T-helper 2 cell treated with Interferon-gamma antibody and Interleukin-4, amounts not matched to agents 100 ng/mL and 5 ng/mL, for 36 hours (primary cell): ENCODE measurements at regions not wholly inside any gene's neighbourhood (a gene's known extent, or its start where the extent isn't known, plus 50 kb on each side); places are given as distances from the start of the nearest gene placed in this dataset.
"Not testable (repeated sequence)": the region's sequence is repeated elsewhere in the genome, so short reads cannot be mapped to it uniquely, and the experiment has no call there.

Experiments
- intact Hi-C: fragments of 100-400 bp; cut with micrococcal nuclease; formaldehyde crosslinking; loops from one replicate; pipeline ENCODE4 v1.15.1; 2023

DNA sequence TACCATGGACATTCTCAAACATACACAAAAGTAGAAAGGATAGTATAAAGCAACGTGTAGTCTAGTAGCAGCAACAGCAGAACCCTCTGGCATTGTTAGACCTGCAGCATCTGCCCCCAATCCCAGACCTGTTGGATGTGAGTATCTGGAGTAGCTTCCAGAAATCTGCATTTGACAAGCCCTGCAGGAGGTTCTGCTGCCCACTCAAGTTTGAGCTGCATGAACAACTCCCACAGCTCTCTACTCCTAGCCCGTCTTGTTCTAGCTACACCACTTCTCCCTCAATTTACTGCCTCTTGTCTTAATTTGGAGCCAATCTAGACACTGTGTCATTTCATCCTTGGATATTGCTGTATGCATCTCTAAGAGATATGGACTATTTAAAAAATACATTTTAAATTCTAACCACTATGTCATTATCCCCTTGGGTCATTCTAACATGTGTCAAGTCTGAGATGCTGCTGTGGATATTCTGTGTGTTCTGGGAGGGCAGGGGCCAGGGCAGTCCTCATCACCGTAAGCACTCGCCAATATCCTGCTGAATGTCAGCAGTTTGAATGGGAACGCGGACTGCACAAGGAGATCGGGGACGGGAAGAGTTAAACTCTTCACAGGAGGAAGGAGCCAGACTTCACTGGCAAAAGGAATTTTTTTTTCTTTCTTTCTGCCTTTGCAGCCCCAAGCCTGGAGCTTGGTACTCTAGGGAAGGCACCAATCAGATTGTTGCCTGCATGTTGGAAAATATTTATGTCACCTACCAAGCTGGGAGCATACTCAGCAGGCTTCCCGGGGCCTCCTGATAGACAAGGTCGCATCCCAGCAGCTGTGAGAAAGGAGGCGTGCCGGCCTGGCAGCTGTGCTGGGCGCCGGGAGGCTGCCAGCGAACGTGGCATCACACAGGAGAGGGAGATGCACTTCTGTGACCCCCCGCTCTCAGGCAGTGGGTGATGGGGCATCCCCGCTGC, 429.0 kb downstream of the MIAT start:
- intact Hi-C loops, result no loop called here

DNA sequence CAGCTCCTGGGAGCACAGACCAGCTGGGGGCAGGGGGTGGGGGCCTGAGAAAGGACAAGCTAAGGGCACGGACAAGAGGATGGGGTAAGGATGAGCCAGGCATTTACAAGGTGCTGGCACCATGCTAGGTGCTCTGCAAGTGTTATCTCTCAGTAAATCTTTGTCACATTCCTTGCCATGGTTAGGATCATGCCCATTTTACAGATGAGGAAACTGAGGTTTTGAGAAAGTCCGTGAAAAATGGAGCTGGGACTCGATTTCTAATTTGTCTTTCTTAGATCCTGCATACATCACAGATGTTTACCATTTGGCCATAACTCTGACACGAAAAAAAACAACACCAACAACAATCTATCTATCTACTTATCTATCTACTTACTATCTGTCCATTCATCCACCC, 429.7 kb downstream of the MIAT start:
- intact Hi-C loops, result no loop called here

DNA sequence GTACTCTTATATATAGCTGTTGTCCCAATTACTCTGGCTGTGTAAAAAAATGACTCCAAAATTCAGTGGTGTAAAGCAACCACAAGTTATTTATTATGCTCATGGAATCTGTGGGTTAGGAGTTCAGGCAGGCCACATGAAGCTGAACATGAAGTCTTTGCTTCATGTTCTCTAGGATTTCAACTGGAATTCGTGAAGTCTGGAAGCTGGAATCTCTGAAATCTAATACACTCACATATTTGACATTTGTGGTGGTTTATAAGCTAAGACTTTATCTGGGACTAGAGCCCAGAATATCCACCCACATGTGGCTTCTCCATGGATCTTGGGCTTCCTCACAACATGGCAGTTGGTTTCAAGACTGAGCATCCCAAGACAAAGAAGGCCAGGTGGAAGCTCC, 430.6 kb downstream of the MIAT start:
- intact Hi-C loops, result no loop called here

DNA sequence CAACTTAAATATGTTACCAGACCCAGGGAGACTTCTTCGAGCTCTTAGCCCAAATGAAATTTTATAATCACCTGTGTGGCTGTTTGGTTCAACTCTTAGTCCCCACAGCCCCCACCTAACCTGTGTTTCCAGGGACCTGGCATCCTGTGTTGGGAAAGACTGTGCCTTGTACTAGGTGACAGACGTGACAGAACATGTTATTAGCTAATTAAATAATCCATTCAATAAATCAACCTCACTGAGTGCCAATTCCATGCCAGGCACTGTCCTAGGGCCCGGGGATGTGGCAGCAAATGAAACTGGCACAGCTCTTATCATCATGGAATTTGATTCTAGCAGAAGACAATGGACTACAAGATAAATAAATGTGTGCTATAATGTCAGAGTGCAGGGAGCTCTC, 431.9 kb downstream of the MIAT start:
- intact Hi-C loops, result no loop called here

DNA sequence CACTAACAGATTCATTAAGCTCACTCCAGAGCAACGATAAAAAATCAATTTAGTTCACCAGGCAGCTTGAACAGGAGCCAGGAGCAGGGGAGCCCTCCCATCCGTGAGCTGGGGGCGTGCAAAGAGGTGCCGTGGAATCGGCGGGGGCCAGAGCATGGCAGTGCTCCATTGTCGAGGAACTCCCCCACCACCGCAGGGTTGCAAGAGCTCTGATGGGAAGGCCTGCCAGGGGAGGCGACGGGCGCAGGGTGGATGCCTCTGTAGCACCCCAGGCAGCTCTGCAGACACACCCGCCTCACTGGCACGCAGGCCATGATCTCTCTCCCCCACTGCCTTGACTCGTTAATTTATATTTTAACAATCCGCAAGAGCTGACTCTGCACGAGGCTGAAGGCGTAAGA, 433.2 kb downstream of the MIAT start:
- intact Hi-C loops, result no loop called here

DNA sequence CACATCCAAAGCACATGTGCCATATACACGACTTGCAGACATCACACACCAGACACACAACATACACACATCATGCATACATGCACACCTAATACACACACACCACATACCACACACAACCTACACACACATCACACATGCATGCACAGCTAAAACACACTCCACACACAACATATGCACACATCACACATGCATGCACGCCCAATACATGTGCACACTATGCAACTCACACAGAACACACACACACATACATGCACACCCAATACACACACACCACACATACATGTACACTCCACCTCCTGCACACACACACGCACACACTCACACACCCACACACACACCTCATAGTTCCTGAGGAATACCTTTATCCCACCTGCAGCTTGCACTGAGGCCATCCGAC, 436.0 kb downstream of the MIAT start:
- intact Hi-C loops, result no loop called here

DNA sequence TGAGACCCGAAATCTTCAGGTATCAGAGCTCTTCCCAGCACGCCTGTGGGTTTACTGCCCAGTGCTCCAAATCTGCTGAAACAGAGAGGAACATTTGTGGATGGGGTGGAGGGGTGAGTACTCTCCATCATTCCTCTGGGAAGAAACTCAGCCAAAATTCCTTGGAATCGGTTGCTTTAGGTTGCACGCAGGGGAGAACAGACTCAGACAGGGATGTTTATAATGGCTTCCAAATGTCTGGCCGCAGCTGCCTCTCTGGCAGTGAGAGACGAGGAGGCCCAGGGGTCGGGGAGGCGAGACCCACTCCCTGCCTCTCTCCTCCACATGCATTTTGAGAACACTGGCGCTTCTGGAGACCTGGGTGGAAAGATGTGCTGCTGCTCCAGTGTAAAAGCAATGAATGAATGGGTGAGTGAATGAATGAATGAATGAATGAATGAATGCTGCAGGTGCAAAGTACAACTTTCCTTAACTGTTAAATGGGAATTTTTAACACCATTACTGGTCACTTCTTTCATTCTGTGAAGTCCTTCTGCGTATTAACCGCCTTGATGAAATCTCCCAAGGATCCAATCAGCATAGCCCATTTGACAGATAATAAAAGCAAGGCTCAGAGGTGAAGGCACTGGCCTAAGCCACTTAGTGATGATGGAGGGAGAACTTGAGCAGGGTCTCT, 437.4 kb downstream of the MIAT start:
- intact Hi-C loops, result no loop called here

DNA sequence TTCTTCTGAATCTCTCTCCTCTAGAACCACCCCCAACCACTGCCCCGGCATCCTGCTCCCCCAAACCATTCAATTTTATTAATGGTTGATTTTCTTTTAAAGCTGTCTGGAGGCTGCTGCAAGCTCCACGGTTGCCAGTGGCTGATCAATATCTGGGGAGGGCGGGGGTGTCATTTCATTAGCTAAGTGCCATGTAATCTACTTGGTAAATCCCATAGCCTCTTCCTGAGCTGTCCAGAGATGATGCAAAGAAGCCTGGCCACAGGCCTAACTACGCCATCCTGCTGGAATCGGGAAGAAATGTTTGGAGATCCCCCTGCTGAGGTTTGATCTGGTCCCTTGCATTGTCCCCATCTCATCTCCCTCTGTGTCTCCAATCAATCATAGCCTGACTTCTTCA, 440.1 kb downstream of the MIAT start:
- intact Hi-C loops, result no loop called here

DNA sequence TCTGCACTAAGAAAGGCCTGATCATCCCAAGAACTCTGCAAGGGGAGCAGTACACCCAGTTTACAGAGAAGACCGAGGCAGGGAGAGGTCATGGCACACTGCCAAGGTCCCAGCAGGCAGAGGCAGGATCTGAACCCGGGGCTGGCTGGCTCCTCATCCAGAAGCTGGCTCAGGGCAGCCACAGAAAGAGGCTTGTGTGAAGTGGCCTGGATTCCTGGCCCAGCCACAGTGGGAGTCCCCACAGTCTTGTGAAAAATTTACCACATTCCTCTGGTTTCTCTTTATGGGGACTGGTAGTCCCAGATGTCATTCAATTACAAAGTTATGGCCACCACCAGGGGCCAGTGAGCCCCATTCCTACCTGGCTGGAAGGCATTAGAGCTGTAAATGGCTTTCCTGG, 440.5 kb downstream of the MIAT start:
- intact Hi-C loops, result no loop called here

DNA sequence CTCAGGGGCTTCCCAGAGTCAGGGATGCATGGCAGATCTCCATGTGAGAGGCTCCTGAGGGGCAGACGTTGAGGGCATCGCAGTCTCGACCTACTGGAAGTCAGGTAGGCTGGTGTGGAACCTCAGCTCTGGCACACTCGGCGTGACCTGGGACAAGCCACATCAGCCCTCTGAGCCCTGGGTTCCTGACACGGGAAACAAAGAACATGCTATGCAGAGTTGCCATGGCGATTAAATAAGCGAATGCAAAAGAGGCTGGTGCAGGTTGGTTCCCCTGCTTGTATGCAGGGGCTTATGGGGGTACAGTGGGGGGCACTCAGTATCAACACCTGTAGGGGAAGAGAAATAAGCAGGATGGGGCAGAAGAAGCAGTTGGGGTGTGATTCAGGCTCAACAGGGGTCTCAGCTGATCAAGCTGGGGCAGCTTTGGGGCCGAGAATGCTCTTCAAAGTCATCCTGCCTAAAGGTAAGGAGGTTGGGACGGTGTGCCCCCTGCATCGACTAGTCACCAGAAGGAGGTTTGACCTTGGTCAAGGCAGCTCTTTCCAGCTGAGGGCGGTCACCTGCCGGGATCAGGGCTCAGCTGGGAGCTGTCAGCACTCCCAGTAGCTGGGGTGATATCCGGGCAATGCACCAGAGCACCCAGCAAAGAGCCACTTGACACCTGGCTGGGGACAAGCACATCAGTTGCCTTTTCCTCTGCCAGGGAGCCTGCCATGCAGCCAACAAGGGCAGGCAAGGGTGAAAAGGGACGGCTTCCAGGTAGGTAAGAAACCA, 442.7 kb downstream of the MIAT start:
- intact Hi-C loops, result no loop called here

DNA sequence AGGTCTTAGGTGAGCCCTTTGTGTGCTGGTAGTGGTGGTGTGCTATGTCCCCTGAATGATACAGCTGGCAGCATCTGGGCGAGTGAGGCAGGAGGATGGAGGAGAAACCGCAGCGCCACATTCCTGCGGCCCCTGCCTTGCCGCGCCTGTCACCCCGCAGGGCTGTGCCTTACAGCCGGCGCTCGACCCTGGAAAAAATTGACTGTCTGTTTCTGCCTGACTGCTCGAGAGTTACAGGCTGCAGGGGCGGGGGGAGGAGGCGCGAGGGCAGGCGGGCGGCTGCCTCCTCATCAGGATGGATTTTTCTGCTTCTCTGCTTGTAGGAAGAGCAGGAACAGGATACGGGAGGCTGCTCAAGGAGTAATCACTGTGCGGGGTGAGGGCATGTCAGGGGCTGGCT, 443.4 kb downstream of the MIAT start:
- intact Hi-C loops, result no loop called here

DNA sequence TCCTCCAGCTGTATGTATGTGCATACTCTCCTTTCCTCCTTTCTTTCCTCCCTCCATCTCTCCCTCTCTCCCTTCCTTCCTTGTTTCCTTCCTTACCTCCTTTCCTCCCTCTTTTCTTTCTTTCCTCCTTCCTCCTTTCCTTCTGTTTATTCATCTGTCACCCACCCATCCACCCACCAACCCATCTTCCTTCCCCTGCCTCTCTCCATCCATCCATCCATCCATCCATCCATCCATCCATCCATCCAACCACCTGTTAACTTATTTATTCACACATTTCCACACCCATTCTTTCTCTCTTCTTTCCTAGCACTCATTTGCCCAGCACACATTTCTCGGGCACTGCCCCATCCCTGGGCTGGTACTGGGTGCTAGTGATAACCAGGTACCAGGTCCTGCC, 443.9 kb downstream of the MIAT start:
- intact Hi-C loops, result no loop called here

DNA sequence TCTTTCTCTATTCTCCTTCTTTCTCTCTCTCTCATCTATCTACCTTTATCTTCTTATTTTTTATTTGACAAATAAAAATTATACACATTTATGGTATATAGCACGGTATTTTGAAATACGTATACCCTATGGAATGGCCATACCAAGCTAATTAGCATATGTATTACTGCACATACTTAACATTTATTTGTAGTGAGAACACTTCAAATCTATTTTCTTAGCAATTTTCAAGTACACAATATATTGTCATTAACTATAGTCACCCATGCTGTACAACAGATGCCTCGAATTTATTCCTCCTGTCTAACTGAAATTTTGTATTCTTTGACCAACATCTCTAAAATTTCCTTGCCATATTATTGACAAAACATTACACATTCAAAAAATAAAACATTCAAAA, 447.1 kb downstream of the MIAT start:
- intact Hi-C loops, result no loop called here

DNA sequence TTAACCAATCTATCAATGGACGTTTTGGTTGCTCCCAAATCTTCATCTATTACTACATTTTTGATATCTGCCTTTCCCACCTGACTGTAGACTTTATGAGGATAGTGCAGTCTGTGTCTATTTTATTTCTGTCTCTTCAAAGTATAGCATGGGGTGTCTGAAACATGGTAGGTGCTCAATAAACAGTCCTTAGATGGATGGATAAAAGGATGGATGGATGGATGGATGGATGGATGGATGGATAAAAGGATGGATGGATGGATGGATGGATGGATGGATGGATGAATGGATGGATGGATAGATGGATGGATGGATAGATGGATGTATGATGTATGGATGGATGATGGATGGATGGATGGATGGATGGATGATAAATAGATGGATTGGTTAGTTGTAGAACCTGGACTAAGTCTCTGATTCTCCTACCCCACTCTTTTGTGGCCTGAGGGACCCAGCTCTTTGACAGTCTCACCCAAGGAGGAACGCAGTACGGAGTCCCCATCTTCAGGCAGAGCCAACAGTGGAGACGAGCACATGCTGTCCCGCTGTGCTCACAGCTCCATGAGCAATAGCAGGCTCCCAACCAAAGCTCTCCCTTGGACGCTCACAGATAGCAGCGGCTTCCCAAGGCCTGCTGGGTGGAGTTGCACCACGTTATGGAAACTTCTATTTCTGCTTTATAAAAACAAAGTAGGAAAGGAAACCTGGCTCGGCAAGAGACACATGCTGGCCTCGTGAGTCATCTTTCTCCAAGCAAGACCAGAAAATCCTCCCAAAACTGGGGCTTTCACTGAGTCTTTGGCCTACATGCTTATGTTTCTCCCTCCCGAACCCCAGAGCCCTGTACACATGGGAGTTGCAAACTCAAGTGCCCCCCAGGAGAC, 448.0 kb downstream of the MIAT start:
- intact Hi-C loops, result no loop called here

DNA sequence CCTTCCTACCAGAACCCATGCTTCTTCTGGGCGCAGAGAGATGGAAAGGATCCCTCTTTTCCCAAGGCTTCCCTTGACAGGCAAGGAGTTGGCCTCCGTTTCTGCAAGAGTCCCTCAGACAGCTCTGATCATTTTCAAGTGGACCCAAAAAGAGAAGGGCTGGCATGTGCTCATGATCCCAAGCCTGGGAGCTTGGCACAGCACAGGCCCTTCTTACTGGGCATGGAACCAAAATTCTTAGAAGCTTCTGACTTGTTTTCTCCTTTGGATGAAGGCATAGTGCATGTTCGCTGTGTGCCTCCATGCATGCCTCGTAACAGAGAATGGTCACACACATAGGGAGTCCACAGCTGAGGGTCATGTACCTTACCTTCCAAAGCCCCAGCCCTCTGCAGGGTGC, 449.6 kb downstream of the MIAT start:
- intact Hi-C loops, result no loop called here

DNA sequence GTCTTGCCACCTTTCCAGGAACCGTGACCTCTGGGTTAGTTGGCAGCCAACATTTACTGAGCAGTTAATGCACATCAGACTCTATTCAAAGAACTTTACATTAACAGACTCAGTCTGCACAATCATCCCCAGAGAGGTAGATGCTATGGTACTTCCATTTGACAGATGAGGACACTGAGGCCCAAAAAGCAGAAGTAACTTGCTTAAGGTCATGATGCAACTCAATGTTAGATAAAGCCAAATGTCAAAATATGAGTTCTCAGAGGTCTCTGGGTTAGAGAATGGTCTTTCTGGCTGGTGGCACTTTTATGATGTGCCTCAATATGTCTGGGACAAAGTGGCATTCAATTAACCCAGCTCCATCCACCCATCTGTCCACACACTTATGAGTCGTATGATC, 450.0 kb downstream of the MIAT start:
- intact Hi-C loops, result no loop called here

DNA sequence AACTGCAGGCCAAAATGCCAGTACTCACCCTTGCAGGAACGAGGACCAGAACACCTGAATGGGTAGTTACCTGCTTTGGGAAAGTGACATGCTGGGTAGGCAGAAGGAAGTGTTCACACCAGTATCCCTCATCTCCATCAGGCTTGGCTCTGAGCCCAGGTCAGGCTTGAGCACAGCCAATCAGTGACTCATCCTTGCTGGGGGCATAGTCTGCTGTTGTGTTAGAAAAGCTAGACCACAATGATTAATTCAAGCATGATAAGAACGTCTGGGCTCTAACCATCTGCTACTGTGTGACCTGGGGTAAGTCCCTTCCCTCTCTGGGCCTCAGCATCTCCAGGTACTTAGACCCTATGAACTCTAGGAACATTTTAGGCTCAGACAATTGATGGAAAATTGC, 450.4 kb downstream of the MIAT start:
- intact Hi-C loops, result no loop called here

DNA sequence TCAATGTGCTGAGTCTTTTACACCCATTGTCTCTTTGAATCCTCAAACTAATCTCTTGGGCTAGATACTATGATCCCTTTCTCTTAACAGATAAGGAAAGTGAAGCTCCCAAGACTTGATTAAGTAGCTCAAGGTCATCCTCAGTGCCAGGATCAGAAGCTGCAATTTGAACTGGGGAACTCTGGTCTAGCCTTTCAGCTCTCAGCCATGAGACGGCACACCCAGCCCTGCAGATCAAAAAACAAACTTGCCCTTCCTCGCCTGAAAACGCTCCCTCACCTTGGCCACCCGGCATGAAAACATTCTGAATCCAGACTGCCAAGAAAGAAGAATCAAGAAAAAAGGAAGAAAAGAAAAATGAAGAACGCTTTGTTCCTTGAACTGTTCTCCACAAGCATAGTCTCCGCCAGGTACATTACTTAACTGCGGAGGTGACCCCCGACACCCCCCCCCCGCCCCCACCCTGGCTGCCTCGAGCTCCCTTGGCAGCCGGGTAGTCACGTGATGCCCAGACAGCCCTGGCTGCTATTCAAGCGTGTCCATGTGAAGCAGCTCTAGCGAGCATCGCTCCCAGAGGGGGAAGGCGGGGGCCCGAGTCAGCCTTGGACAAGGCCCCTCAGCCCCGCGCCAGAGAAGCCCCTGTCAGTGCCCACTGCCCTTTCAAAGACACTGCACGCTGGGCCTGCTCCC, 451.2 kb downstream of the MIAT start:
- intact Hi-C loops, result no loop called here

DNA sequence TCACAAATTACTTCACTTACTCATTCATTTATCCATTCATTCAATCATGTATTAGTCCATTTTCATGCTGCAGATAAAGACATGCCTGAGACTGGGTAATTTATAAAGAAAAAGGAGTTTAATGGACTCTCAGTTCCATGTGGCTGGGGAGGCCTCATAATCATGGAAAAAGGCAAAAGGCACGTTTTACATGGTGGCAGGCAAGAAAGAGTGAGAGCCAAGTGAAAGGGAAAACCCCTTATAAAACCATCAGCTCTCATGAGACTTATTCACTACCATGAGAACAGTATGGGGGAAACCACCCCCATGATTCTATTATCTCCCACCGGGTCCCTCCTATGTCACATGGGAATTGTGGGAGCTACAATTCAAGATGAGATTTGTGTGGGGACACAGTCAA, 452.0 kb downstream of the MIAT start:
- intact Hi-C loops, result not testable (repeated sequence)

DNA sequence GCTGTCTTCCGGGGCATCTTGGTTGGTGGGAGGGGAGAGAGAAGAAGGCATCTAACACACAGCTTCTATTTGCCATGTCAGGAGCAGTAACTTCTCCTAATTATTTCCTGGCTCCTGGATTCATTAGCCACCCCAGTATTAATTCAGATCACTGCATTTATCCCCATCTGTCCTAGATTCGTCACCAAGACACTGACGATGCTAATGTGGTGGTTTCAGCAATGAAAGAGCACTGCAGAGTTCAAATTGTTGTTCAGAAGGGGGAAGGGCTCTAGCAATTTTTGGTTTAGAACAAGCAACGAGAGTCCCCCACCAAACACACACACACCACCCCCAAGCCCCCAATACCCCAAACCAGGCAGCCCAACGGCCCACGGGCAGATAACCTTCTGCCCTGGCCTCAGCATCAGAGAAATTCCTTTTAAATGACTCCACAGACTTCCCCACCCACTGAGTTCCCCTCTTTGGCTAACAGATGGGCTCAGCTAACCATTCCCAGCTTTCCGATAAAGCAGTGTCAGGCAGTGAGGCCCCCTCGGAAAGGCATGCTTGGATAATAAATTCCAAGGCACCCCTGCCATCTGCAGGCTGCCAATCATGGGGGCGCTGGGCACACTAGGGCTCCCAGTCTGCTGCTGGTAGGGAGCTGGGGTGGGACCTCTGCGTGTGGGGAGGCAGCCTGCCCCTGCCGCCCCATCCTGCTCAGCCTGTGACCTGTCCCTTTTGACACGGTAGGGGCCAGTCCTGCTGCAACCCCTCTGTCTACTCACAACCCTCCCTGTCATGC, 453.5 kb downstream of the MIAT start:
- intact Hi-C loops, result no loop called here
